Activated naive CD4-positive, alpha-beta T cell treated with anti-CD3 and anti-CD28 coated beads for 36 hours (primary cell): ENCODE measurements at regions not wholly inside any gene's neighbourhood (a gene's known extent, or its start where the extent isn't known, plus 50 kb on each side); places are given as distances from the start of the nearest gene placed in this dataset.
"Not testable (repeated sequence)": the region's sequence is repeated elsewhere in the genome, so short reads cannot be mapped to it uniquely, and the experiment has no call there.

Experiments
- CTCF ChIA-PET: fragments of 350-600 bp; sonication (Branson Sonifier 250); formaldehyde crosslinking; loops from one replicate; lab custom pipeline; 2021; ENCODE audit warnings: antibody characterized with exemption; lab: Charles Lee
- DNase-seq: peaks from one replicate; pipeline ENCODE4 v3.0.0-alpha.2; 2020
- H3K27ac Mint-ChIP-seq: one replicate; pipeline ENCODE4 v1.8.0; 2021; ENCODE audit warnings: mild to moderate bottlenecking, mixed read lengths
- H3K27me3 Mint-ChIP-seq: one replicate; pipeline ENCODE4 v1.8.0; 2021; ENCODE audit warnings: low read depth, mixed read lengths
- H3K36me3 Mint-ChIP-seq: one replicate; pipeline ENCODE4 v1.8.0; 2021; ENCODE audit warnings: low read depth, mixed read lengths
- H3K4me1 Mint-ChIP-seq: one replicate; pipeline ENCODE4 v1.8.0; 2021; ENCODE audit warnings: low read depth, mixed read lengths
- H3K4me3 Mint-ChIP-seq: one replicate; pipeline ENCODE4 v1.8.0; 2021; ENCODE audit warnings: mild to moderate bottlenecking, moderate library complexity, mixed read lengths
- H3K9me3 Mint-ChIP-seq: one replicate; pipeline ENCODE4 v1.8.0; 2021; ENCODE audit warnings: mixed read lengths
- intact Hi-C: fragments of 100-400 bp; cut with micrococcal nuclease; formaldehyde crosslinking; loops from one replicate; pipeline ENCODE4 v1.15.1; 2023

DNA sequence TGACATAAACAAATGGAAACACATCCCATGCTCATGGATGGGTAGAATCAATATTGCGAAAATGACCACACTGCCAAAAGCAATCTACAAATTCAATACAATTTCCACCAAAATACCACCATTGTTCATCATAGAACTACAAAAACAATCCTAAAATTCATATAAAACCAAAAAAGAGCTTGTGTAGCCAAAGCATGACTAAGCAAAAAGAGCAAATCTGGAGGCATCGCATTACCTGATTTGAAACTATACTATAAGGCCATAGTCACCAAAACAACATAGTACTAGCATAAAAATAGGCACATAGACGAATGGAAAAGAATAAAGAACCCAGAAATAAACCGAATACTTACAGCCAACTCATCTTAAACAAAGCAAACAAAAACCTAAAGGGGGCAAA lies 342.8 kb upstream of the AGA start:
- H3K27me3 Mint-ChIP-seq = peaks cover 6% of the 10 kb centered on the region
- peaks cover 5% of the 10 kb centered on the region for H3K9me3 Mint-ChIP-seq
- no peaks in the 10 kb centered on the region for H3K4me1 Mint-ChIP-seq
- DNase-seq = no peak
- CTCF ChIA-PET = no interaction called here
- H3K36me3 Mint-ChIP-seq = no peaks in the 10 kb centered on the region
- intact Hi-C loops = no loop called here
- no peak overlapping the region for H3K4me3 Mint-ChIP-seq
- no peak overlapping the region for H3K27ac Mint-ChIP-seq

DNA sequence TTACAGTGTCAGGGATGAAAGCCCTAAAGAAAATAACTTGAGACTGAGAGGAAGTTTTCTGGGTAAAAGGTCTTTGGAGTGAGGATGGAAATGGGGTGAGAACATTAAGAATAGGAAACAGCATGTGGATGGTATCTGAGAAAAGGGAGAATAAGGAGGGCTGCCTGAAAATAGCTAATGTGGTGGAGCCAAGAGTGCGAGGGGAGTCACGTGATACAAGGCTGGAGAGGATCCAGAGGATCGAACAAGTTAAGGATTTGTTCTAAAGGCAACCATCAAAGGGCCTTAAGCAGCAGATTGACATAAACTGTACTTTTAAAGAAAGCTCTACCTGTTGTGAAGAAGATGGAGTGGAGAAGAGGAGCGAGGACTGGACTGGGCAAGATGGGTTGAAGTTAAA lies 347.4 kb upstream of the AGA start:
- Mint-ChIP-seq H3K27ac (no peak overlapping the region), H3K4me3 (no peak overlapping the region), H3K9me3 (no peaks in the 10 kb centered on the region), H3K36me3 (no peaks in the 10 kb centered on the region), H3K27me3 (no peaks in the 10 kb centered on the region), H3K4me1 (no peaks in the 10 kb centered on the region)
- intact Hi-C loops = no loop called here
- DNase-seq = no peak
- CTCF ChIA-PET = no interaction called here

DNA sequence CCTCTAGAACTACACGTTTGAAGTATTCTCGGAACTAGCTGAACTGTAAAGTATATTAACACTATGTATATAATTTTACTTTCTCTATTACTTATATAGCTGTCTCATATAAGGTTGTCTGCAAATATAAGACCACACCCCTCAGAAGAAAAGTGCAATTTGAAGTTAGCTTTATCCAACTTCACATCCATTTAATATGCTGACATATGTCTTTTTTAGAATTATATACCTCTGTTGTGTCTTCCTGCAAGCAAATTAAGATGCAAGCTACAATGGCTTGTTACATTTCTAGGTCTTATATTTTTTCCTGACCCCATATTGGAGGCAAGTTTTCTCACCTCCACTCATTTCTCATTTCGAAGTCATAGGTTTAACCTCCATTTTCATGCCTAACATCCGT lies 349.0 kb upstream of the AGA start:
- Mint-ChIP-seq H3K4me3 (no peak overlapping the region), H3K9me3 (no peaks in the 10 kb centered on the region), H3K4me1 (no peaks in the 10 kb centered on the region), H3K27ac (no peak overlapping the region), H3K36me3 (no peaks in the 10 kb centered on the region), H3K27me3 (no peaks in the 10 kb centered on the region)
- DNase-seq = no peak
- intact Hi-C loops = no loop called here
- CTCF ChIA-PET = no interaction called here

DNA sequence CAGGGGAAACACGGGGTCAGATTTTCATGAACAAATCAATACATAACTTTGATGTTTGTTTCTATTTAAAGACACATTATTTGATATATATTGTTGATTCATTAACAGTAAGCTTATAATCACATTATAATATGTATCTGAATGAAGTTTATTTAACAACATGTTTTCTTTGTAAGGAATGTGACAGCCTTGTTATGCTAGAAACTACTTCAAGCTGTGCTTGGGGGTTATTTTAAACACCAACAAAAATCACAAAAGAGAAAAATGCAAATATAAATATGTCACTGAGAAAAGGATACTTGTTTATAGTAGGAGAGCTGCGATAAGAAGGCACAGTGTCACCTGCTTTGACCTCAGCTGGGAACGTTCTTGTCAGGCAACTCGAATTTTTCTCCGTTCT lies 354.6 kb upstream of the AGA start:
- H3K27me3 Mint-ChIP-seq = no peaks in the 10 kb centered on the region

DNA sequence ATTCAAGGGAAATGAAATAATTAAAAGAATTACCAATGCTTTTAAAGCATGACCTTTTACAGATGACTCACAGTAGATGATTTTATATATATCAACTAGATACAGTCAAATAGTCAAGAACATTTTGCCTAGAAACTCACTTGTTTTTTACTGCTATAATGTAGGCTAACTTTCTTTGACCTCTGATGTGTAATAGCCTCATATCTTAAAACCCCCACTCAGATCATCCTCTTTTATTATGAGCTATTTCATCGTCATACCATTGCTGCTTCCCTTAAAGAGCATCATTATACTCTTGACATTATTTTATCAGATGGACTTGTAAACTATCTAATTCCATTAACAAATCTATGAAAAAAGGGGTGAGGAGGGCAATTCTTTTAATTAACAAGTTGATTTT lies 355.9 kb upstream of the AGA start:
- CTCF ChIA-PET = no interaction called here
- Mint-ChIP-seq H3K9me3 (no peaks in the 10 kb centered on the region), H3K36me3 (no peaks in the 10 kb centered on the region), H3K27me3 (no peaks in the 10 kb centered on the region), H3K27ac (no peak overlapping the region), H3K4me1 (no peaks in the 10 kb centered on the region), H3K4me3 (no peak overlapping the region)
- intact Hi-C loops = no loop called here
- no peak for DNase-seq

More for the DNA sequence above, 354.6 kb upstream of the AGA start:
- no peaks in the 10 kb centered on the region for H3K9me3 Mint-ChIP-seq
- CTCF ChIA-PET = no interaction called here
- H3K4me3 Mint-ChIP-seq = no peak overlapping the region
- no peaks in the 10 kb centered on the region for H3K36me3 Mint-ChIP-seq
- no peak for DNase-seq
- intact Hi-C loops = no loop called here
- no peak overlapping the region for H3K27ac Mint-ChIP-seq
- H3K4me1 Mint-ChIP-seq = no peaks in the 10 kb centered on the region

DNA sequence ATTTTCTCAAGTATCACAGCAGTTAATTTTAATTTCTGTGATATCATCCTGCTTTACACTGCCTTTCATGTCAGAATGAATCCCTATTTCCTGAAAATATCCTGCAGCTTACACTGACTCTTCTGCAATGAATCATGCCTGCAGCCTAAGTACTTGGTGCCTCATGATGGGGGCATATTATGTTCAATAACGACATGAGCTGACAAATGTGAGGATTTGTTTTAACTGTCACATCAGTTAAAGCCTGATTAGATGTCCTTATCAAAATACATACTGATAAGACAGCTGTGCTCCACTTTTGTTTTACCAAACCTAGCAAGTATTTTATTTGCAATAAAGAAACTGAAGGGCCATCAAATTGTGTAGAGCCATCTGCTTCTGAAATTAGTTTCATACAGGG lies 359.9 kb upstream of the AGA start:
- no peak overlapping the region for H3K4me3 Mint-ChIP-seq
- CTCF ChIA-PET = no interaction called here
- no peaks in the 10 kb centered on the region for H3K36me3 Mint-ChIP-seq
- no peak overlapping the region for H3K27ac Mint-ChIP-seq
- intact Hi-C loops = no loop called here
- H3K9me3 Mint-ChIP-seq = no peaks in the 10 kb centered on the region
- no peaks in the 10 kb centered on the region for H3K27me3 Mint-ChIP-seq
- H3K4me1 Mint-ChIP-seq = no peaks in the 10 kb centered on the region
- no peak for DNase-seq

DNA sequence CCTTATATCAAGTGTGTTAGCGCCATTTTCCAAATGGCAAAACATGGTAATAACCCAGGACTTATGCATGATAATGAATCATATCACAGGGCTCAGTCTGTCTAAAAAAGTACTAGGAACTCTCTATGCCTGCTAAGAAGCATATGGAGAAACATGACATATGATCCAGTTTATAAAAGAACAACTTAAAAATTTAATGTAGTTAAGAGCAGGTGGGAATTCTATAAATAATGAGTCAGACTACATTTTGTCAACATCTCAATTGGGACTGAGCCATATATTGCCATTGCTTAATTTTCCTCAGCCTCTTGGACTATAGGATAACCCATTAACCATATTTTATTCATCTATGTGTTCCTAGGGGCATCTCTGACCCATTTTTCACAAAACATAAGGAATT lies 360.4 kb upstream of the AGA start:
- Mint-ChIP-seq H3K4me3 (no peak overlapping the region), H3K36me3 (no peaks in the 10 kb centered on the region), H3K27ac (no peak overlapping the region), H3K27me3 (no peaks in the 10 kb centered on the region), H3K9me3 (no peaks in the 10 kb centered on the region), H3K4me1 (no peaks in the 10 kb centered on the region)
- intact Hi-C loops = no loop called here
- no peak for DNase-seq
- CTCF ChIA-PET = no interaction called here

DNA sequence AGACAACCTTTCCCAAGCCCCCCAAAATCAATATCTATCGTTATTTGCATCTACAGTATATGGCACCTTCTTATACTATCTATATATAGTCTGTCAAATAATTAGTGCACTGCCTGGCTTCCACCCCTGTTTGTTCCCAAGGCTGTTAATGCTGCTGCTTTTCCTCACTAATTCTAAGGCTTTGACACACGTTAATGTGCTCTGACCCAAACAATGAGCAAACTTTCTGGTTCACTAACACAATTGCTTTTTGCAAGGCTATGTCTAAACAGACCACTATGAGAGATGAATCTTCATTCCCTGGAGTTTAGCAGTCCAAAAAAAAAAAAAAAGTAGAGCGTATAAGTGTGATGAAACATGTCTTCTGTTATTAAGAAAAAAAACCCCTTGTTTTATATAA lies 360.9 kb upstream of the AGA start:
- DNase-seq = no peak
- H3K27me3 Mint-ChIP-seq = no peaks in the 10 kb centered on the region
- no peak overlapping the region for H3K4me3 Mint-ChIP-seq
- intact Hi-C loops = no loop called here
- no peak overlapping the region for H3K27ac Mint-ChIP-seq
- no peaks in the 10 kb centered on the region for H3K36me3 Mint-ChIP-seq
- H3K9me3 Mint-ChIP-seq = no peaks in the 10 kb centered on the region
- H3K4me1 Mint-ChIP-seq = no peaks in the 10 kb centered on the region
- CTCF ChIA-PET = no interaction called here

DNA sequence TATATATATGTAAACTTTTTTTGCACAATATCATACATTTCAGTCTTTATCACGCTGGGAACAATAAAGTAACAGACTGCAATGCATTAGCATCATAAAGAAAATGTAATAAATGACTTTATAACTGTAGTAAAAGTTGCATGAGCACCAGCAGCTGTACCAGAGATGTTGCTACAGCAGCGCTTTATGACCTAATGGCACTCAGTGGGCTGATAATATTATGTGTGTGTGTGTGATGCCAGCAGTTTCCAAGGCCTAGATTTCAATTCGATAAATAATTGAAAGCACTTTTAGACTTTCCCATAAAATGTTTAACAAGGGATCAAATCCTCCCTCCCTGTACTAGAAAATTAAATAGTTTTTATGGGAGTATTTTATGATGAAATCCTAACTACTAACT lies 367.6 kb upstream of the AGA start:
- no peak for DNase-seq
- intact Hi-C loops = no loop called here
- Mint-ChIP-seq H3K9me3 (no peaks in the 10 kb centered on the region), H3K27ac (no peak overlapping the region), H3K27me3 (peaks cover 3% of the 10 kb centered on the region), H3K36me3 (no peaks in the 10 kb centered on the region), H3K4me3 (no peak overlapping the region), H3K4me1 (no peaks in the 10 kb centered on the region)
- CTCF ChIA-PET = no interaction called here

DNA sequence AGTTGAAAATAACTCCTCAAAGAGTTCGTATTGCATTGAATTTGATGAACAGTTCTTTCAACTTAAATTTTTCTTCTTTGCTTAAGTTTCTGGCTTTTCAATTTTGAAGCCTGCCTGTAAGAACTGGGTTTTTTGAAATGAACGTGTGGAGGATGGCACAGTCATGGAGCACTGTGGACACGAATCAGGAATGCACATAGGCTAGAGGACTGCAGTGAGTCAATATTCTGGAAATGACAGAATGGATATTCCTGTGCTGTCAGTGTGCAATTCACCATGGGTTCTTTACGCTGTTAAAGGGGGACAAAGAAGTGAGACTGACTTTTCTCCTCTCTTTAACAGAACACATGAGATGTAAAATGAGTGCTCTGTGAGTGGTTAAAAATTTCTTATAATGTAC lies 368.0 kb upstream of the AGA start:
- Mint-ChIP-seq H3K9me3 (no peaks in the 10 kb centered on the region), H3K27me3 (peaks cover 3% of the 10 kb centered on the region), H3K4me3 (no peak overlapping the region), H3K27ac (no peak overlapping the region), H3K4me1 (no peaks in the 10 kb centered on the region), H3K36me3 (no peaks in the 10 kb centered on the region)
- CTCF ChIA-PET = no interaction called here
- DNase-seq = no peak
- intact Hi-C loops = no loop called here

DNA sequence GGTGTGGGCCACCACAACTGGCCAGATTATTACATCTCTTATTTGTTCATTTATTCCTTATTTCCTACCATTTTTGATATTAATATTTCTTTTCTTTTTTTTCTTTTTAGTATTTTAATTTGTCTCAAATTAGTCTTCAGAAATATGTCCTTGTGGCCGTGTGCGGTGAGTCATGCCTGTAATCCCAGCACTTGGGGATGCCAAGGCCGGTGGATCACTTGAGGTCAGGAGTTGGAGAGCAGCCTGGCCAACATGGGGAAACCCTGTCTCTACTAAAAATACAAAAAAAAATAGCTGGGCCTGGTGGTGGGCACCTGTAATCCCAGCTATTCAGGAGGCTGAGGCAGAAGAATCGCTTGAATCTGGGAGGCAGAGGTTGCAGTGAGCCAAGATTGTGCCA lies 376.2 kb upstream of the AGA start:
- H3K4me3 Mint-ChIP-seq, CTCF ChIA-PET, H3K9me3 Mint-ChIP-seq, H3K27ac Mint-ChIP-seq, H3K4me1 Mint-ChIP-seq, intact Hi-C loops, H3K27me3 Mint-ChIP-seq, H3K36me3 Mint-ChIP-seq, DNase-seq: not testable (repeated sequence)

DNA sequence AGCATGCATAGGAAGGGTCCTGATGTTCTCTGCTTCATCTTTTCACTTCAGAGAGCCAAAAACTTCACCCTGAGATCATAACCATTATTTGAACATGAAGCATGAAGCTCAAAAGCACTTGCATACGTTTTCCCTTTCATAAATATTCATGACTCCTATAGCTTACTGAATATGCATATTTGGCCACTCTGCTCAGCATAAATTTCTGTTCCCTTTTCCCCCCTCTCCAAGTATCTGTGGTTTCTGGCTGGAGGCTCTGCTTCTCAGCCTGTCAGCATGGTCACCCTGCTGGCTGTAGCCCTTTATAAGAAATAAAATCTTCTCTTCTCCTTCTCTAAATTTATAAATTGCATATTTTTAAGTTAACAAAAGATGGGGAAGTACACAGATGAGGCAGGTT lies 384.7 kb upstream of the AGA start:
- Mint-ChIP-seq H3K4me1 (no peaks in the 10 kb centered on the region), H3K27me3 (peaks cover 4% of the 10 kb centered on the region), H3K4me3 (no peak overlapping the region), H3K9me3 (peaks cover 11% of the 10 kb centered on the region), H3K27ac (no peak overlapping the region), H3K36me3 (no peaks in the 10 kb centered on the region)
- no peak for DNase-seq
- intact Hi-C loops = no loop called here
- CTCF ChIA-PET = no interaction called here

DNA sequence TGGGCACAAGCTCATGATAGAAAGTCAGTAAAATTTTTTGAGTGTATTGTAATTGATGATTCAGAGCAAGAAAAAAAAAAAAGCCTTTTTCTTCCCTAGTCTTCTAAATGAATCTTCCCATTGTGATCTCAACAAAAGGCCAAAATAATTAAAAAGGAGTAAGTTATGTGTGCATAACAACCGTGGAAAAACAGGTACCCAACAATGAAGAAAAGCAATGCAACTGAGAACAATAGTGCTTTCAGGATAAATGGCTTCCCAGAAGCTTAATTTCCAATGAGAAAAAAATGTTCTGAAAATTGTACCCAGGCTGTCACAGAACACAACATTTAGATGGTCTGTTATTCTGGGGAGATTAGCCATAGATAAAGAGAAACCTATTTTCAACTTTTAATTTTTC lies 399.0 kb upstream of the AGA start:
- intact Hi-C loops = no loop called here
- CTCF ChIA-PET = no interaction called here
- H3K4me1 Mint-ChIP-seq = no peaks in the 10 kb centered on the region
- no peaks in the 10 kb centered on the region for H3K27me3 Mint-ChIP-seq
- H3K9me3 Mint-ChIP-seq = no peaks in the 10 kb centered on the region
- no peaks in the 10 kb centered on the region for H3K36me3 Mint-ChIP-seq
- no peak overlapping the region for H3K27ac Mint-ChIP-seq
- DNase-seq = no peak
- no peak overlapping the region for H3K4me3 Mint-ChIP-seq

DNA sequence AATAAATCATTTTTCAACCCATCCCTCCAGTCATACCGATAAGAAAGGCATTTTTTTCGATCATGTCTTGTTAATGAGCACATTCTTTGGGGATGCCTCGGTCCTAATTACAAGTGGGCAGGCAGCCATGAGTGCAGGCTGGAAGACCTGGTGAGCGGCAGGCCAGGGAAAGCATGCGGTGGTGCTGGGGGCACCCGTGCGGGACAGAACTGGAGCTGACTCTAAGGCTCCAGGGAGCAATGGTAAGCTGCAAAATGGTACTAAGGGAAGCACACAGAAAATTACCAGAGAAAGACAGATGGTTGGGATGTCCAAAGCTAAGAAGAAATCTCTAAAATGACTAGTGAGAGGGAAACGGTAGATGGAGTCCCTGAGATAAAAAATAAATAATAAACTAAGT lies 411.0 kb upstream of the AGA start:
- intact Hi-C loops = no loop called here
- Mint-ChIP-seq H3K9me3 (no peaks in the 10 kb centered on the region), H3K4me1 (no peaks in the 10 kb centered on the region), H3K4me3 (no peak overlapping the region), H3K27me3 (no peaks in the 10 kb centered on the region), H3K36me3 (no peaks in the 10 kb centered on the region), H3K27ac (no peak overlapping the region)
- CTCF ChIA-PET = no interaction called here
- no peak for DNase-seq
